Stimulated activated CD8-positive, alpha-beta memory T cell treated with anti-CD3 and anti-CD28 coated beads, Interleukin-15, amount 100 ng/mL, for 1 hour (primary cell): ENCODE measurements at regions not wholly inside any gene's neighbourhood (a gene's known extent, or its start where the extent isn't known, plus 50 kb on each side); places are given as distances from the start of the nearest gene placed in this dataset.
"Not testable (repeated sequence)": the region's sequence is repeated elsewhere in the genome, so short reads cannot be mapped to it uniquely, and the experiment has no call there.

Experiments used
- DNase-seq: peaks from one replicate; pipeline ENCODE4 v3.0.0-alpha.2; 2020; ENCODE audit warnings: low read depth

DNA sequence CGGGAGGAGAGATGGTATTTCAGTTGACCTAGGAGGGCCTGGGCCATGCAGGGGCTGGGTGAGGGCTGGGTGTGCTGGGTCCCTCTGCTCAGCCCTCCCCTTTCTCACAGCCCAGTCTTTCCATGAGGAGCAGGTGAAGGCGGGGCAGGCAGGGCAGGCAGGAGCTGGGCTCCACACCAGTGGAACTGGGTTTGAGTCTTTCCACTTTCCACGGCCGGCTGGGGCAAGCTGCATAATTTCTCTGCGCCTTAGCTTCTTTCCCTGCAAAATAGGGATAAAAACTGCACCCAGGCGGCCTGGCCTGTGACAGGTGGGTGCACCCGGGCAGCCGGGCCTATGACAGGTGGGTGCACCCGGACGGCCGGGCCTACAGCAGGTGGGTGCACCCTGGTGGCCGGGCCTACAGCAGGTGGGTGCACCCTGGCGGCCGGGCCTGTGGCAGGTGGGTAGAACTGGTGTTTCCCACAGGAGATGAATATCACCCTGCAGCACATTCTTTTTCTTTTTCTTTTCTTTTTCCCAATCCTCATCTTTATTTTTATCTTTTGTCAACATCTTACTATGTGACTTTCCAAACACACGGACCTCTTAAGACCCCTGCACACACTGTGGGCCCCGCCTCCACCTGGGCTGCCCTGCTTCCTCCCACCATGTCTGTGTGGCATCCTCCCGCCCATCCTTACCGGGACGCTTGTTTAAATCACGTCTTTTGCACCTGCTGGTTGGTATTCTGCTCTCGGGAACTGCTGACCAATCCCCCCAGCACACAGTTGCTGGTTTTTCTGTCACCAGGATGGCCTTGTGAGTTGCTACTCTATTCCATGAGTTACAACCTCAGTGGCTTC, 111.3 kb downstream of the NPIPB11 start:
- not testable (repeated sequence) for DNase-seq

DNA sequence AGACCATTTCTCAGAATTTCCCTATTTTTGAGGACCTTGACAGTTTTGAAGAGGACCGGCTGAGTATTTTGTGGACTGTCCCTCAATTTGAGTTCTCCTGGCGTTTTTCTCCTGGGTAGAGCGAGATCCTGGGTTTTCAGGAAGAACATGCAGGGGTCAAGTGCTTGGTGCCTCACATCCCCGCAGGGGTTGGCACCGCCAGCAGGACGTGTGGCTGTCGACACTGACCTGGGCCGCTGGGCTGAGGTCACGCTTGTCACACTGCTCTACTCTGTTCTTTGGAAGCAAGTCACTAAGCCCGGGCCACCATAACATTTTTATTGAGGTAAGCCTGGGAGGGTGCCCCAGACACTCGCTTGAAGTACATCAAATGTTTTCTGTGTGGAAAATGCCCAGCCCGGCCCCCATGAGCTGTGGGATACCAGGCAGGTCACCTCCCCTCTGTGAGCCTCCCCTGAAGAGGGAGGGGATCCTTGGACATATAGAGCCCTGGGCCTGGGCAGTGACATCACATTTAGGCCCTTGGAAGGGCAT, 112.0 kb downstream of the NPIPB11 start:
- not testable (repeated sequence) for DNase-seq

DNA sequence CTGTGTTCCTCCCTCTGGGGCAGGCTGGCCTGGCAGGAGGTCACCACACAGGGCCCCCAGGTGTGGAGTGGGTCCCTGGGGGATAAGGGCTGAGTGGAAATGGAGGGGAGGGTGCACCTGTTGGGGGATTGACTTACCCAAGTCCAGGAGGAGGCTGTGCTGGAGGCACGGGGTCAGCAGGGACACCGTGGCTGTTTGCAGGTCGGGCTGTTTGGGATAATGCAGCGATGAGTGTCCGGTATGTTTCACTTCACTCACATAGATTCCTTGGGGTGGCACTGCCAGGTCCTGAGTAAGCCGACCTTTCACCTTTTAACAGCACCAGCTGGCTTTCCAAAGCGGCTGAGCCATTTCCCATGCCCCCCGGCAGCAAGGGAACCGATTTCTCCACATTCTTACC, 113.0 kb downstream of the NPIPB11 start:
- DNase-seq = not testable (repeated sequence)

DNA sequence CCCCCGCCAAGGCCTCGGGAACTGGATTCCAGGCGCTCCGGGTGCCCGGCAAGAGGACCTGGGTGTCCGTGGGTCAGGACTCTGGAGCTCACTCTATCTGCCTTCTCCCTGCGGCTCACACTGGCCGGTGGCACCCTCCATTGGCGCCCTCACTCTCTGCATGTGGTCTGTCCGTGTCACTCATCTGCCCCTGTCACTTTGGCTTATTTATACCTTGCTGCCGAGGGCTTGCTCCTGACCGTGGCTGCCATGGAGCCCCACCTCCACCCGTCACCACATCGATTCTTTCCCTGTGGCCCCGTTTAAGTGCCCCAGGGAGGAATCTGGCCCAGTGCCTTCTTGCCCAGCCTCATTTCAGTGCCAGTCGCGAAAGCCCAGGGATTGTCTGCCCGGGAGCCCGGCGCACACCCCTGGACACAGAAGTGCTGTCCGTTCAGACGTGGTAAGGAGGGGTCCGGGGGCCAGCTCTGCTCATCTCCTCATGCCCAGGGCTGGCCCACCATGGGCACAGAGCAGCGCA, 113.5 kb downstream of the NPIPB11 start:
- not testable (repeated sequence) for DNase-seq

DNA sequence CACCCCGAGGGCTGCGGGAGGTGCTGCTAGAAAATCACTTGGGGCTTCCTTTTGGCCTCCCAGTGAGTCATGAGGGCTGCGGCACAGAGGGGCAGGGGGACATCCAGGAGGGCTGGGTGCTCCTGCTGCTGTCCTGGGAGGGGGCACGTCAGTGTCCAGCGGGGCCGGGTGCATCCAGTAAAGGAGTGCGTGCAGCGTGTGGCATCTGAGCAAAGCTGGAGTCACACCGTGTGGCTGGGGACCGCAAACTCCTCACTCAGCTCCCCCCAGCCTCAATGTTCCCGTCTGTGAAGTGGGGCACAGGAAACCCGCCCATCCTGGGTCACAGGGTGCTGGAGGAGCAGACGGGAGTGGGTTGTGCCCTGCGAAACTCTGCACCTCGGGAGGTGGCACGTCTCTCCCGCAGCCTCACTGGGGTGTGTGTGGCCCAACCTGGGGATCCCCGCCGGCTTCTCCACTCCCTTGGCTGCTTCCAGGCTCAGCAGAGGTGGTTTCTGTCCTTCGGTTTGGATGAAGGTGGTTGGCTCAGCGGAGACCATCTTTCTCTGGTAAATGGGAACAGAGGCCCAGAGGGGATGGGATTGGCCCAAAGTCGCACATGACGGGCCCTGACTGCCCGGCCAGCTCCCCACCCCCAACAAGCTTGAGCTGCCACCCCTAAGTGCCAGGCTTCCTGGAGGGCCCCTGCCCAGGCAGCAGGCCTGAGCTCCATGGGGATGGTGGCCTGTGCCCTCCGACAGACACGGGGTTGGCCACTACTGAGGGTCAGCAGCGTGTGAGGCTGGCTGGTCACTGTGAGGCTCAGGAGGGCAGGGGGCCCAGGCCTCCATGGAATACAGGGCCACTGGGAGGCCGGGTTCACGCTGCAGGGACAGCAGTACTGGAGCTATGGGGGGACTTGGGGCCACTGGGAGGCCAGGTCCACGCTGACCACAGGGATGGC, 114.9 kb downstream of the NPIPB11 start:
- DNase-seq = not testable (repeated sequence)

DNA sequence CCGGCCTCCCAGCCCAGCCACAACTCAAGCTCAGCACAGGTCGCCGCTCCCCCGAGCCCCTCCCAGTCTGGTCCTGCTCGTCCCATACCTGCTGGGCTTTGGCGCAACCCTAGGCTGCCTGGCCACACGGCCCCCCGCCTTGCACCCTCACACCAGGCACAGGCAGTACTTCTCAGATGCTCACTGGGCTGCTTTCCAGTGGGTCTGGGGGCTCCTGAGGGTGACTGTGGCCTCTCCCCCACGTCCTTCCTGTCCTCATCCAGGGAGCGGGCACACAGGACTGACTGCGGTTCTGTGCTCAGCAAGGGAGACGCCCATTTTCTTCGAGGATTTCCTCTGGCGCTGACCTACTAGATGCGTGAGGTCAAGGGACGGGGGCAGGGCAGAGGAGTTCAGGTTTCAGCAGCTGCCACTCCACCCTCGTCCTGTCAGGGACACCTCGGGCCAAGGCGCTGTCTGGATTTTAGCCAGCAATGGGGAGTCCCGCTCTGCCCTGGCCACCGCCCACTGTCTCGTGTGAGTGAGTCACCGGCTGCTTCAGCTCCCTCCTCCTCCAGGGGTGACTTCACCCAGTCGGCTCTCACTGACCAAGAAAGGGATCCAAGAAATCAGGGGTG, 115.8 kb downstream of the NPIPB11 start:
- DNase-seq = peak; percentile 13

DNA sequence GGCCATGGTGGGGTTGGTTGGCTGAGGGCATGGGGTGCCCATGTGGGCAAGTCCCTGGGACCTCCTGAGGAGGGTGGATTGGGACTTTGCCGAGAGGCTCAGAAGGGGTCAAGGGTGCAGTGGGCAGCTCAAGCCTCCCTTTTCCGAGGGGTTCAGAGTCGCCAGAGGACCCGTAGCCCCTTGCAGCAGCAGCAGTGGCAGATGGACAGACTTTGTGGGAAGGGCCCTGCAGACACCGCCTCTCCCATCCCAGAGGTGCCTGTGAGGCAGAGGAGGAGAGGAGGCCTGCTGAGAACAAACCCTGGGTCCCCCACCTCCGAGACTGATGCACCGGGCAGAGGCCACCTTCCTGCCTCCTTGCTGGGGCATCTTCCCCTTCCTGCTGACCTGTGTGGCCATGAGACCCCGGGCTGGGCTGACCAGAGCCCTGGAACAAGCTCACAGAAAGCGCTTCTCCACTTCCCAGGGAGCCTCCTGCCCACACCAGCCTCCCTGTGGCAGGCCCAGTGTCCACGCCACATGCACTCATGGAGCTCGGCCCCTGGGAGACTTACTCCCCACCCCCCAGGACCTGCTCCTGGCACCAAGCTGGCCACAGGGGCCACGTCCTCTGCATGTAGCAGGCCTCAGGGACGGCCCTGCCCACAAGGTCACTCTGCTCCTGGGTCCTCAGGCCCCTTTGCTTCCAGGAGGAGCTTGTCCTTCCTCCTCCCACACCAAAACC, 116.8 kb downstream of the NPIPB11 start:
- not testable (repeated sequence) for DNase-seq

DNA sequence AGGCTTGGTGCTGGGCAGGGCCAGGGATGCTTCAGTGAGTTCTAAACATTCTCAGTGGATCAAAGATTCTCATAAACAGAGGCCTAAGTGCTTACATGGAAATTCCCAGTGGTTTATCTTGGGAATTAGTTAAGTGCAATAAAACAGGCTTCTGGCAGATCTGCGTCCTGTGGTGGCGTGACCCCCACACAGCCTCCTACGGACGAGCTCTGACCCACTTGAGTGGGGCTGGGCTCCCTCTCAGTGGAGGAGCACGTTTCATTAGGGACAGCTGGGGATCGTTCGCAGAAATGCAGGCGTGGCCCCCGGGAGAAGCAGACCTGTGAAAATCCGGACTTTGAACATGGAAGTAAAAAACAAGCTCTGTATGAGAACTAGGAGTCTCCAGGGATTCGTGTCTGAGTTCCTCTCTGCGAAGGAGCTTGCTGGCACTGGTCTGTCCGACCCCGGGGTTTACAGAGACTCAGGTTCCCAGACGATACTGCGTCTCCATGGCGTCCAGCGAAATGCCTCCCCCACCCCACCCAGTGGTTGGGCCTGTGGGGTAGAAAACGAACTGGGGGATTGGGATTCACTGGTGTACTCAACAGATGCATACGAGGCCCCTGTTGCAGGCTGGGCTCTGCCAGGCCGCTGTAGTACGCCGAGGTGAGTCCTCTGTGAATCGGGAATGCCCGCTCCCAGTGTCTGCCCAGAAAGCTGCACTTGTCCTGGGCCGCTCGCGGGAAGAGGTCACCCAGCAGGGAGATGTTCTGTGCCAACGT, 117.6 kb downstream of the NPIPB11 start:
- DNase-seq = not testable (repeated sequence)

DNA sequence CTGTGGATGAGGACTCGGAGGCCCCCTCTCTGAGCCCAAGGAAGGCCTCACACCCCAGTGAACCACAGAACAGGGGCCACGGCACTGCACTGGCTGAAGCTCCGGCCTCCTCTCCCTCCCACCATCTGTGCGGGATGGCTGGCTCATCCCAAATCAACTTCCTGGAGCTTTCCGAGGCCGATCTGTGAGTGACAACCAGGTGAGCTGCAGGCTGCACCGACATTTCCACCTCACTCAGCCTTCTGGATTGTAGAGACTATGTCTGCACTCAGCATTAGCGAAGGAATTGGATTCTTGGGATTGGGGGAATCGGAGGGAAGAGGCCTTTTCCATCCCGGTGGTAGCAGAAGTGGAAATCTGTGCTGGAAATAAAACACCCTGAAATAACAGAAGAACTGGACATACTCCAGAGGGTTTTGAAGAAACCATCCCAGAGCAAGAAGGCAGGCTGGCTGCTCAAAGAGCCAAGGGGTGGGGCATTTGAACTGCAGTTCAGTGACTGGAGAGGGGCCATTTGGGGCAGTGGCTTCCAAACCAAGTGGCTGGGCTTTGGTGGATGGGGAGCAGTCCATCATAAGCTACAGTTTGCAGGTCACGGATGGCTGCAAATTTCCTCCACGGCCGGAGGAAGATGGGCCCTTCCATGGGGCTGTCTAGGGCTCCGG, 118.5 kb downstream of the NPIPB11 start:
- DNase-seq = not testable (repeated sequence)

DNA sequence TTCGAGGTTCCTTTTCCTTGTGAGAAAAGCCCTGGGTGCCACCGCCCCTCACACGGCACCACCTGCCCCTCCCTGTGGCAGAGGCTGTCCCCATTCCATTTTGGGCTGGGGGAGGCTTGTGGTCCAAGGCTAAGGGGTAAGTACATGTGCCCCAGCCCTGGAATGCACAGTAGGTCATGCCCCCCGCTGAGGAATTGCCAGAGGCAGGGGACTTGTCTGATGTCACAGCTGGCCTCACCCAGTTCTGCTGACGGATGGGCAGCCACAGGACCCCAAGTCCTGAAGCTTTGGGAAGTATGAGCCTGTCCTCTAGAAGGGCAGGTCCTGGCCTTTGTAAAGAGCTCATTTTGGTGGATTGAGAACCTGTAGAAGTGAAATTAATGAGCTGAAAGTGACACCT, 119.3 kb downstream of the NPIPB11 start:
- not testable (repeated sequence) for DNase-seq

DNA sequence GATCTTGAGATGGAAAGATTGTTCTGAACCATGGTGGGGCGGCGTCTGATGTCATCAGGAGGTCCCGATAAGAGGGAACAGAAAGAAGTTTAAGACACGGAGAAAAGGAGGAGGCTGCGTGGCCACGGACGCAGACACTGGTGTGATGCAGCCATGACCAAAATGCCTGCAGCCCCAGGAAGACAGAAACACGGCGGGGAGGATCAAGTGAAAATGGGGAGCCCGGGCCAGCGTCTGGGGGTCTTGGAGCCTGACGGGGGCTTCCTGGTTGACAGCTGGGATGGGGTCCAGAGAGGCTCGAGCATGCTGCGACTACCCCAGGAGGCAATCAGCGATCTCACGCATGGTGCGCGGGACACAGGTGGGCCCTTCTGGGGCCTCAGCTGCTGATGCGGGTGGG, 119.7 kb downstream of the NPIPB11 start:
- not testable (repeated sequence) for DNase-seq

DNA sequence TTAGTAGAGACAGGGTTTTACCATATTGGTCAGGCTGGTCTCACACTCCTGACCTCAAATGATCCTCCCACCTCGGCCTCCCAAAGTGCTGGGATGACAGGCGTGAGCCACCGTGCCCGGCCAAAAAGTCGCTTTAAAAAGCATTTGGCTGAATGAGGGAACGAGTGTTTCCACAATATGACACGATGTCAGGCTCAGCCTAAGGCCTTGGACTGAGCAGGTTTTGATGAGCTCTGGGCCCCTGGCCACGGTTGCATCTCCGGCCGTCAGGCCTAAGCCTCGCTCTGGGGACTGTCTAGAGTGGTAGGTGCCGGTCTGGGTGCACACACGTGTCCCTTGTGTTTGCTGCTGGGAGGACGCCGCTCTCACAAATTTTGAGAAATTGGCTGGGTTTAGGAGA, 120.3 kb downstream of the NPIPB11 start:
- not testable (repeated sequence) for DNase-seq

DNA sequence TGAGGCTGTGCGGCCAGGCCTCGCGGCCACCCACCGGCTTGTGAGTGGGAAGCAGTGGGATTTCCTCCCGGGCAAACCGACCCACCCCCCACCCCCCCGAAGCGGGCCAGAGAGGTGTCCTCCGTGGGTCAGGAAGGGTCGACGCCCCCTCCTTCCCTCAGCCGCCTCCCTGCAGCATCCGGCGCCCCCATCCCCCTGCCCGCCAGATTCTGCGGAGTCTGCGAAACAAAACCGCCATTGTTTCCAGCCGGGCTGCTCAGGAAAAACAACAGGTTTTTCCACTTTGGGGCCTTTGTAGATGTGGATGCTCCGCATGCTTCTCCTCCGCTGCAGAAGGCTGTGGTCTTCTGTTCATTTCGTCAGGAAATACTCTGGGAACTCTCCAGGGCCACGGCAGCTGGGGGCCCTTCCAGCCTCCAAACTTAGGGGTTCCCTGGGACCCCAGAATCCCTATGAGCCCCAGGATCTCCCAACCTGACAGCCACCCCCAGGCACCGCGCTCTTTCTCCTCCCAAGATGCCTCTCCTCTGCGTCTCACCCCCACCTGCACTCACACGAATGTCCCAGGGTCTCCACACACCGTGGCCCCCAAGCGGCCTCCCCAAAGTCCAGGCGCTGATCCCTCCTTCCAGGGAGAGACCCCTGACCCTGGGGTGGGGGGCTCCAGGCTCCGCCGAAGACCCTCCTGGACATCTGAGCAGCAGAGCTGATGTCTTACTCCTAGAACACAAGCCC, 121.2 kb downstream of the NPIPB11 start:
- DNase-seq = not testable (repeated sequence)

DNA sequence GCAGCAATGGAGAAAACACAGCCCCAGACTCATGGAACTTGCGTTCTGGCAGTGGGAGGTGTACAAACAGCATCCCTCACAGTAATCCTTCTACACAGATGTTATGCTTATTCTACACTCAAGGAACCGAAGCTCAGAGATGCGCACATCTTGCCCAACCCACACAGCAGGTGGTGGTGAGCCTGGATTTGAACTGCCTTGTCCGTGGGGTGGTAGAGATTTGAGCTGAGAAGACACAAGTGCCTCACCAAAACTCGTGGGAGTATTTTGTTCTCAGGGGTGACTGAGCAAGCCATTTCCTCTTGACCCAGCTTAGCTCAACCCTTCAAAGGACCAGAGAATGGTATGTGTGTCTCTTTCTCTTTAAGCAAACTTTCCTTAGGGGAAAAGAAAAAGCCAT, 121.8 kb downstream of the NPIPB11 start:
- not testable (repeated sequence) for DNase-seq

DNA sequence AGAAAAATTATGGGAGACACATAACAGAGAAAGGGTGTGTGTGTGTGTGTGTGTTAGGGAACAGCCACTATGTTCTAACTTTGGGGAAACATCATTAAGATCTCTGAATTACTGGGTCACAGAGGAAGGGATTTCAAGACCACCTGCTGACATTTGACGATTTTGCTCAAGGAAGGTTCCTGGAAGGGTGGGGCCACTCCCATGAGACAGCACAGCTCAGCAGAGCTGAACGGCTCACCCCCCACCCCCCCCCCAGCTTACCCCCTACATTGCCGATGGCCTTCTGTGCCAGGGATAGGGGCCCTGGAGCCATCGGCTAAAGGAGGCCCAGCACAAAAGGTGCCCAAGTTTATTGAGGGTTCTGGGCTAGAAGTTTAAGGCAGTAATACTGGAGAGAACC, 122.4 kb downstream of the NPIPB11 start:
- not testable (repeated sequence) for DNase-seq

DNA sequence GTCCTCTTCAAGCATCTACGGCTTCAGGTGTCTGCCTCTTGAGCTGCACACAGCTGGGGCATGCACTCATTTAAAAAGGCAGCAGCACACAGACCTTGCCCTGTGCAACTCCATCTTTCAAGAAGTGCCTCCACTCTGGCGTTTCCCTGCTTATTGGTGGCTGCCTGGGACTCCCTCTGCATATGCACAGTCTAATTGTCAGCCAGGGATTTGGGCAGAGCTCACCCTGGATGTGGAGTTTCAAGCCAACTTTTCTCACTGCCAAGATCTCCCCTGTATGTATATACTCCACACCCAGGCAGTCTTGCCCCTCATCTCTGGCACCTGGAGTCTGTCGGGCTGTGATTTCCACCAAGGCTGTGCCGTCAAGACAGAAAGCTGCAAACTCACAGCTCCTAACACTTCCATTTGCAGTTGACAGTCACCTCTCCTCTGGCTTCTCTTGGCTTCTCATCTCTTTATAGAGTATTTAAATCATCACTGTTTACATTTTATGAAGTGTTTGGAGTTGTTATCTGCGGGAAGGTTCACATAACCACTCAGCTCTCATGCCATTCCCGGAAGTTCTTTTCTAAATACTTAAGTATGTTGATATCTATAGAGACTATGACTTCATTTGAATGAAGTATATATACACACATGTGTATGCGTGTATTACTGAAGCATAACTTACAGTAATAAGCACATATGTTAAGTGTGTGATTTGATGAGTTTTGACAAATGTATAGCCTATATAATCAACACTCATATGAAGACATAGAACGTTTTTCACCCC, 128.2 kb downstream of the NPIPB11 start:
- not testable (repeated sequence) for DNase-seq

DNA sequence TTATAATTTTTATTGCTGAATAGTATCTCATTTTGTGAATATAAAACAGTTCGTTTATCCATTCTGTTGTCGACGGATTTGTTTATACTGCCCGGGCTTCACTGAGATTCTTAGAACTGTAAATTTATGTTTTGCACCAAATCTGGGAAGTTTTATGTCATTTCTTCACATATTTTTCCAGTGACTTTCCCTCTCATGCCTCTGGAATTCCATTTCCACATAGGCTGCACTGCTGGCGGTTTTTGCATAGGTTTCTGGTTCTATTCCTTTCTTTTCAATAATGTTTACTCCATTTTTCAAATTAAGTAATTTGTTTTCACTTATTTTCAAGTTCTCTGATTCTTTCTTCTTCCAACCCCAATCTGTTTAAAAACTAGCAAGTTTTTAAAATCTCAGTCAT, 130.1 kb downstream of the NPIPB11 start:
- not testable (repeated sequence) for DNase-seq
